IPS-11a (cell line): ENCODE measurements at regions not wholly inside any gene's neighbourhood (a gene's known extent, or its start where the extent isn't known, plus 50 kb on each side); places are given as distances from the start of the nearest gene placed in this dataset.

Source experiments
- H3K4me3 ChIP-seq: one replicate; pipeline ENCODE4 v1.5.1; 2013; ENCODE audit warnings: low read depth, low read length, control low read depth

GRCh38 chr10:42970451-42971250, 106.2 kb upstream of the RET start:
- H3K4me3 ChIP-seq, result no peak overlapping the region

DNA sequence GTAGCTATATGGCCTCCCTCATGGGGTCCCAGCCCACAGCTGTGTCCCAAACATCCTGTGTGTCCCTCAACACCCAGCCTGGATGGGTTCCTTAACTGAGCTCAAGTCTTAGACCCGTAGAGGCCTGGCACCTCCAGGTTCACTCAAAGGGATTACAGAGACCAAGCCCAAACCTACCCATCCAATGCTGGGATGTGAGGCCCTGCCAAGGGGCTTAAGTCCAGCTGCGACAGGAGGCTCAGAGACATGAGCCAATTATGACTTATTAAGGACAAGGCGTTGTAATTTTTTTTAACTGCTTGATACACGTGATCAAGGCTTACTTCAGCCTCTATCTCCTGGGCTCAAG, 105.6 kb upstream of the RET start:
- no peak overlapping the region for H3K4me3 ChIP-seq

- no peak overlapping the region for H3K4me3 ChIP-seq
Measured at GRCh38 chr10:42972946-42973345, 103.9 kb upstream of the RET start.

DNA sequence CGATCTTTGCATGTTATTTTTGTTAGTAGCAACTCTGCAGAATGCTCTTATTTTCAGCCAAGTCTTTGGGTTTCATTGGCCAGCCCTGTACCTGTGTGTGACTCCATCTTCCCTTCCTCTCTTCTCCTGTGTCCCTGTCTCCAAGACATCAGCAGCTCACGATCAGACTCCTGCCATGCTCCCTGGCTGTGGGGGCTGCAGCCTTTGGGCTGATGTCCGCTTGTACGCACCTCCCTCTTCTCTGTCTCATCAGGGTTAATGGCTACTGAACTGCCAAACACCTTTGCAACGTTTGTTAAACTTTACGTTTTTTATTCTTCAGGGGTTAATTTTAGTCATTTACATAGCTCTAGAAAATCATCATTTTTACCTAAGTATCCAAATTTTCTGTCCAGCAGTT, 103.5 kb upstream of the RET start:
- no peak overlapping the region for H3K4me3 ChIP-seq

DNA sequence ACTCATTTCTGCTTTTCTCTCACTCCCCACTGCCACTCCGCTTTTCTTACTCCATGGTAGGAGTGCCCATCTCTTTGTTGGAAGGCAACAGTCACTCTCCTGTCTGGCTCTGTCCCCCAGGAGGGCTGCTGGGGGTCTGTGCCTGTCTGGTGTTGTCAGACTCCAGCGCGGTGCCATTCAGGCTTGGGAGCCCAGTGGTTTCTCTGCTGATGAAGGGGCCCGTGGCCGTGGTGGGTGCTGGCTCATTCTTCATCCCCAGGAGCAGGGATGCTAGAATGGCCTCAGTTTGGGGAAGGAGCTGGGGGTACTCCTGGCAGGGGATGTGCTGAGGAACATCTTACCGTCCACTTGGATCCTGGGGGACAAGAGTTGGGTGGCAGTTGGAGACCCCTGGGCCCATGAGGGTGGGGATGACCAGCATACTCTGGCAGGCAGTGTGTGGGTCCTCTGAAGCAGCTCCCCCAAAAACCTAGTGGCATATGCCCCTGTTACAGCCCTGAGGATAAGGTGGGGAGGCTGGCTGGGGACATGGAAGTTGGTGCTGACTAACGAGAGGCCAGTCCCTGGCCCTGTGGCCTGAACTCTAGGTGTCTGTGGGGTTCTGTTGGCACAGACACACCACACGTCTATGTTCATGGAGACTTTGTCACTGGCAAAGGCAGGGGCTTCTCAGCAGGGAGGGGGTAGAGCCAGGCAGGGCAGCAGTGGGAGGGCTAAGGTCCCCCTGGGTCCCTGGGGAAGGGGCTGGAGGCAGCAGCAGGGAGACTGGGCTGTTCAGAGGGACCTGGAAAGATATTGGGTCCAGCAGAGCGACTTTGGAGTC, 102.8 kb upstream of the RET start:
- no peak overlapping the region for H3K4me3 ChIP-seq

DNA sequence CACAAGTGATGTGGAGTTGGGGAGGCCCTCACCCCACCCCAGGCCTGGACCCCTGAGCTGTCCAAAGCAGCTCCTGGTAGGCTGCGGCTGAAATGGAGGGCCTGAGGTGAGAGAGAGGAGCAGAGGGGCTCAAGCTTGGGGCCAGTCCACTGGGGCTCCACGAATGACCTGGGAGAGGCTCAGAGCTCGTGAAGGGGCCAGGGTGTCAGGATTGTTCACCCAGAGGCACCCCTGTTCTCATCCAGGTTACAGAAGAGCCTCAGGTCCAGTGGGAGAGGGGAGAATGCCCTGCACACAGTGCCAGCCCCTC, 102.2 kb upstream of the RET start:
- no peak overlapping the region for H3K4me3 ChIP-seq

DNA sequence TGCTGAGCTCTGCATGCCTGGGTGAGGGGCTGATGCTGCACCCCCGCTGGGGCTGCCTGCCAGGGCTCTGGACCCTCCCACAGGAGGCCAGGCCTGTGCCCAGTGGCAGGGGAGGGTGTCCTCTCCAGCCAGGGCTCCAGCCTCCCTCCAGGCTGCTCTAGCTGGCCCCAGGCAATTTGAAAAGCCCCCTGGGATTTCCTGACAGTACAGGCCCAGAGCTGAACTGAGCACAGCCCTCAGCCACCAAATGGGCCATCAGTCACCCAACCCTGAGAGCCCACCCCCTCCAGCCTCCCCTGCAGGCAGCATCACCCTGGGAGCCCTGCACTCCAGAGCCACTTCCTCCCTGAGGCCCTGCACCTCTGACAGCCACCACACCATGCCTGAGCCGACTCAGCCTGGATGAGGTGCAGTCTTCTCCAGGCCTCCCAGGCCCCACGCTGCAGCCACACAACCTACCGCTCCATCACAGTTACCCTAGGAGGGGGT, 101.8 kb upstream of the RET start:
- H3K4me3 ChIP-seq, result no peak overlapping the region

DNA sequence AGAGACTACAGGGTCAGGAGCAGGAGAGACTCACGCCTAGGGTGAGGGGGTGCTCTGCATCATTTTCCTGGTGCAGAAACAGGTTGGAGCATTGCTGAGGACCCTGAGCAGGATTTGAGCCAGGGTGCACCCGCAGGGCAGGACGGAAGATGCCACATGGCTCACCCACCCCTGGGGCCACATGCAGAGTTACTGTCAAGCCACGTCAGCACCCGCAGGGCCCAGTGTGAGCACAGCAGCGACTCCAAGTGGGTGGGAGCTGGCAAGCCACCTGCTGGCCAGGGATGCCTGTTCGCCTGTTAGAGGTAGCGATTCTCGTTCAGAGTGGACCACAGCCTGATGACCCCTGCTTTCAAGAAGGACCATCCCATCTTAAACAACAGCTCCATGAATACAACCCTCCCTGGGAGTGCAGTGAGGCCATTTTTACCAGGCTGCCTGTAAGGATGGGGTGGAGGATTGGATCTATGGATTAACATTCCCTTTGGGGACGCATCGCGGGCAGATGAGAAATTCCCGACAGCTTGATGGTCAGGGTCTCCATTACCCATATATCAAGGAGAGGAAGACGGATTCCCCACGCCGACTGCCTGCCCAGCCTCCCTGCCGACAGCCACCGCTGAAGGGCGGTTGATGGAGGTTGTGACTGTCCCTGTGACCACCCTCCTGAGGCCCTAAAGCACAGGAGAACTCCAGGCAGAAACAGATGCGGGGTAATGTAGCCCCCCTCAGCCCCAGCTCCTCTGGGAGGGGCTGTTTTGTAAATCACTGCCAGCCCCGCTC, 101.1 kb upstream of the RET start:
- H3K4me3 ChIP-seq, result no peak overlapping the region

DNA sequence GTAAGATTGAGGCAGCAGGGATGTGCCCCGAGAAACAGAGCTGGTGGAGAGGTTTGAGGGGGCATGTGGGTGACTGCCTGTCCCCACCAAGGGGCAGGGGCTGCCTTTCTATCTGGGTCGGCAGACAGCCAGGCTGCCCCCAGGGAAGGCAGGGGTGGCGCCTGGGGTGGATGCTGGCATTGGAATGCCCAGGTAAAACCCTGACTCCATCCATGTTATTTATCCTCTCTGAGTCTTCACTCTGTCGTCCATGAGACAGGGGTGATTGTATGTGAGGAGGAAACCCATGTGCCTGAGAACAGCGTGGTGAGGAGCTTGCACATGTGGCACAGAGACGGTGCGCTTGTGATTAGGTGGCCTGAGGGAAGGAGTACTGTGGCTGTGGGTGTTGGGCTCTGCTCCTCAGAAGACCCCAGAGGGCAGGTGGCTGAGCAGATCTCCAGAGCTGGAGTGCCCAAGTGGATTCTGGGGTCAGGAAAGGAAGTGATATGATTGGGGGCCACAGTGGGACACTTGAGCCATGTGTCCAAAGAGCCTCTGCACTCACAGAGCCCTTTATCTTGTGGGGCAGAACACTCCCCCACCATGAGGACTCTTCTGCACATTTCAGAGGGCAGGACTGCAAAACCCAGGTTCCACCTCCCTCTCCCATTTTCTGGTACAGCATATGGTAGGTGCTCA, 100.4 kb upstream of the RET start:
- H3K4me3 ChIP-seq, result no peak overlapping the region

DNA sequence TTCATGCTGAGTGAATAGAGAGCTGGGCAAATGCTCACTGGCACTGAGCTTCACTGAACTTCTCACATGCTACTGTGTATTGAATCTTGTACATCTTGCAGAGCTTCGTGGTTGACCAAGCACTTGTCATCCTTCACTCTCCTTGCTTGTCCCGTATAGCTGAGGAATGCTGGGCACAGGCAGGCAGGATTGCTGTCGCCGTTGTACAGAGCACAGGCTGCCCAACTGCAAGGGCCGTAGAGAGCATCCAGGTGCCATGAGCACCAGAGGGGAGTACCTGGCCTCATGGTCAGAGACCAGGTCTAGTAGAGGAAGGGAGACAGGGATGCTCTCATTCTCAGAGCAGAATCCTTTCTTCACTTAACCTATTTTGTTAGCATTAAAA, 99.8 kb upstream of the RET start:
- no peak overlapping the region for H3K4me3 ChIP-seq

DNA sequence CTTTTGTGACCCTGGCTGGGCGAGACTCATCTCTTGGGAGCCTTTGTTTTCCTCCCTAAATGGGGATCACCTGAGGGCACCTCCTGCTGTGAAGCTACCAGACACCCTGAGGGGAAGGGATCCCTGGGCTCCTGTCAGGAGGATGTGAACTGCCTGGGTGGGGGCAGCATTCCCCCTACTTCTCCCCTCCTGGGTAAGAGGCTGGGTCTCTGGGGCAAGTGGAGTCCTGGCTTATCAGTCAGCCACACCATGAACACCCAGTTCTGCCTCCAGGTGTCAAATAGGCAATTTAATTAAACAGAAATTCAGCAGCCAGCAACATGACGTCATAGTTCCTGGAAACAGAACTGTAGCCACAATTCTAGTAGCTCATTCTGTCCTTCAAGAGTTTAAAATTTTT, 97.7 kb upstream of the RET start:
- no peak overlapping the region for H3K4me3 ChIP-seq

DNA sequence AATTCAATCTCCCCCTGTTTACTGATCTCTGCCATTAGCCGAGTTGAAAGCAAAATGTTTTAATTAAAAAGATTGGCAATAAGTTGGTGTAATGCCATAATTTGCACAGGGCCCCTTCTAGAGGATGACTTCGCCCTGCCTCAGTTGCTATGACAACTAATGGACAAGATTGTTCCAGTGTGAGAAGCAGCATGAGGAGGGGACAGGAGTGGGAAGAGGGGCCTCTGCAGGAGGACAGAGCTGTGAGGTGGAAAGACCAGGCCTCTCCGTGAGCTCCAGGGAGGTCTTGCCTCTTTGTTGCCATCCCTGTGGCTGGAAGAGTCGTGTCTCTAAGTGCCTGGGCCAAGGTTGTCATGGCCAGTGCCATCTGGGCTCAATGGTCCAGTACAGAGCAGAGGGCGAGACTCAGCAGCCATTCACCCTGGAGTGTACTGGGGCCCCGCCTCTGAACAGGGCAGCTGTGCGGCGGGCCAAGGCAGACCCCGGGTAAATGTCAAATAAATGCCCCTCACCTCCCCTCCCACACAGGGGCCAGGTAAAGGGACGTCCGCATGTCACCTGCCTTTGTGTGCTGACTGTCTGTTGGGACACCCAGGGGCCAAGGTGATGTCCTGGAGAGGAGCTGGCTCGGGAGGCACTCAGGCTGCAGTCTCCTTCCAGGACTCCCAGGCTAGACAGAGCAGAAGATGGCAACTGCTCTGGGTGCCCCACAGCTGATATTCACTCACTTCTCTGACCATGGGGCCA, 97.0 kb upstream of the RET start:
- no peak overlapping the region for H3K4me3 ChIP-seq

DNA sequence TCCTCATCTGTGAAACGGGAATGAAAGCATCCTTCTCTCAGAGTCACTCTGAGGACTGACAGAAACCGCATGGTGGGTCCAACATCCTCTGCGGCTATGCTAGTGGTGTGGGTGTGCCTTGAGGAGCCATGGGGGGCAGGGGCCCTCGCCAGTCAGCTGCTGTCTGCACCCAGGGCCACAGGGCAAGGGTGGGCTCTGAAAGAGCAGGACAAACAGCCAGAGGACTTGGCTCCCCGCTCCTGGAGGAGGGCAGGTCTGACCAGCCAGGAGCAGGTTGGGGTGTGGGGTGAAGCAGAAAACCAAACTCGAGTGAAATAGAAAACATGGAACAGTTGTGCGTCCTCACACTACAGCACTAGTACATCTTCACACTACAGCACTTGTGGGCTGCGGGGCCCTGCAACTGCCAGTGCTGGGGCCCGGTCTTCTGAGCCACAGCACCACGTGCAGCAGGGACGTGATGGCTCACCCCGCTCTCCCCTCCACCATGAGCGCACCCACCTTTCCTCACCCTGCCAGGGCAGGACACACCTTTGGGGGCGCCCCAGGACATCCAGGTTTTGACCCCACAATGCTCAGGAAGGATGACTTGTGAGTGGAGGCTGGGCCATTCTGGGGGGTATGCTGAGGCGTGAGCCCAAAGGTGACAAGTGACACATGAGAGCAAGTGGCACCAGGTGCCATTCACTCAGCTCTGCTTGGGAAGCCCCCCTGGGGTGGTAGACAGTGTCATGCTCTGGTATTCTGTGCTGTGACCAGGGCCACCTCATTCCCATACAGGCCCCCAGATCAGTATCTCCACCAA, 96.1 kb upstream of the RET start:
- no peak overlapping the region for H3K4me3 ChIP-seq

GRCh38 chr10:42981358-42982236, 95.3 kb upstream of the RET start:
- H3K4me3 ChIP-seq, result no peak overlapping the region

DNA sequence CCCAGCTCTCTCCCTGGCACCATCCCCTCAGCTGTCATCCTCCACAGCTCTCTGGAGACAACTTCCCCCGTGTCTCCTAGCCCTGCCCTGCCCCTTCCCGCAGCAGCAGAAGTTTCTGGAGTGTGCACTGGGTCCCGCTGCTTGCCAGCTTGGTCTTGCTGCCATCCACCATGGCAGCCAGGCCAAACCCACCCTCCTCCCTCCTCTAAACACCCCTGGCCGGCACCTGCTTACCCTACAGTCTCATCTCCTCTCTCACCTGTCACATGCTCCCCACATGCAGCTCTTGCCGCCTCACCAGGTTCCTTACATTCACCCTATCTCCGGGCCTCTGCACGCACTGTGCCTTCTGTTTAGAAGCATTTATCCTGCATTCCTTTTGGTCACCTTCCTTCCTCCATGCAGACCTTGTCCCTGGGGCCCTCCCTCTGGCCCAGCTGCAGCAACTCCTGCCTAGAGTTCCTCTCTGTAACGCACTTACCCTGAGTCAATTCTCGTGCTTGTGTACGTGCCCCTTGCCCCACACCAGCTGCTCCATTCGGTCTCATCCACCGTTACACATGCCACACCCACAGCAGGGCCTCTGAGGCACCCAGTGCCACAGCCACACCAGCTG, 93.9 kb upstream of the RET start:
- no peak overlapping the region for H3K4me3 ChIP-seq

GRCh38 chr10:42983591-42983990, 93.3 kb upstream of the RET start:
- no peak overlapping the region for H3K4me3 ChIP-seq

GRCh38 chr10:42984035-42984610, 92.7 kb upstream of the RET start:
- H3K4me3 ChIP-seq, result no peak overlapping the region

DNA sequence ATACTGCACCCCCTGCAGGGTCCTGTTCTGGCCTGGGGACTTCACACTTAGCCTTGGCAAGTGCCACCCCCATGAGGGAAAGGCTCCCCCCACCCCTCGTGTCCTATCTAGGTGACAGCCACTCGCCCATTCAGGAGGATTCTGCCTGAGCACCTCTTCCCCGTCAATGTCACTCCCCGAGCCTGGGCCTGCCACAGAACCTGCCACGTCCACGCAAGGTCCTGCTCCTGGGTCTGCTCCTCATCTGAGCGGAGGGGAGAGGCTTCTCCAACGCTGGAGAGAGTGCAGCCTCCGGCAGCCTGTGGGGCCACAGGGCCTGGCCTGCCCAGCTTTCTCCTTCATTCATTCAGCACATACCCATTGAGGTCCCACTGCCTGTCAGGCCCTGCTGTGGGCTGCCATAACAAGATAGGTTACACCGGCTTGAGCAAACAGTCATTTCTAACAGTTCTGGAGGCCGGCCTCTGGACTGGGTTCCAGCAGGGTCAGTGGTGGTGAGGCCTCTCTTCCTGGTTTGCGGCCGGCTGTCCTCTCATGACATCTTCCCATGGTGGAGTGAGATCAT, 92.0 kb upstream of the RET start:
- H3K4me3 ChIP-seq, result no peak overlapping the region
